ENCODE measurements at regions not wholly inside any gene's neighbourhood (a gene's known extent, or its start where the extent isn't known, plus 50 kb on each side); places are given as distances from the start of the nearest gene placed in this dataset.
"Not testable (repeated sequence)": the region's sequence is repeated elsewhere in the genome, so short reads cannot be mapped to it uniquely, and the experiment has no call there.

- H3K4me1 ChIP-seq (ENCODE audit: control insufficient read depth, insufficient read depth, low read length); H3K9ac ChIP-seq (ENCODE audit: low read length); H3K9me3 ChIP-seq (ENCODE audit: control insufficient read depth, low read length); H3K4me3 ChIP-seq (ENCODE audit: low read length); H3K36me3 ChIP-seq (ENCODE audit: control insufficient read depth, insufficient read depth, low read length); H3K27me3 ChIP-seq (ENCODE audit: control insufficient read depth, insufficient read depth, low read length): not testable (repeated sequence)
These were observed 433.7 kb upstream of the FAM174A start for GRCh38 chr5:100101466-100101865.

- not testable (repeated sequence) for H3K9me3 ChIP-seq (ENCODE audit: control insufficient read depth, low read length); H3K4me3 ChIP-seq (ENCODE audit: low read length); H3K9ac ChIP-seq (ENCODE audit: low read length); H3K27me3 ChIP-seq (ENCODE audit: control insufficient read depth, insufficient read depth, low read length); H3K36me3 ChIP-seq (ENCODE audit: control insufficient read depth, insufficient read depth, low read length); H3K4me1 ChIP-seq (ENCODE audit: control insufficient read depth, insufficient read depth, low read length)
These were observed 438.8 kb upstream of the FAM174A start for GRCh38 chr5:100096328-100096727.

DNA sequence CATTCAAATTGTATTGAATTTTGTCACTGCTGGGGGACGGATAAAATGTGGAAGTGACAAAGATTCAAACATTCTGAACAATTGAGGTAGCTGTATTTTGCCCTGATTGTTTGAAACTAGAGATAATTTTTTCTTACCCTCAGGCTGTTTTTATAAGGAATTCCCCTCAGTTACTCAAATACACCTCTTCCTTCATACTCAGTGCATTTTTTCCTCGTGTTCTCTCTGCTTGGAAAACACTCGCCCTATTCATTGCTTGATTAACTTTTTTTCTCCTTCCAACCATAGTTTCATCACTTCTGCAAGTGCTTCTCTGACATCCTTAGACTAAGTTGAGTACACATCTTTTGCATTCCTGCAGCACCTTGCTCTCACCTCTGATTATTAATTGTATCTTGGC is 454.5 kb upstream of the FAM174A start:
- H3K4me1 ChIP-seq (ENCODE audit: control insufficient read depth, insufficient read depth, low read length); H3K9me3 ChIP-seq (ENCODE audit: control insufficient read depth, low read length); H3K4me3 ChIP-seq (ENCODE audit: low read length); H3K27me3 ChIP-seq (ENCODE audit: control insufficient read depth, insufficient read depth, low read length); H3K36me3 ChIP-seq (ENCODE audit: control insufficient read depth, insufficient read depth, low read length); H3K9ac ChIP-seq (ENCODE audit: low read length): not testable (repeated sequence)

DNA sequence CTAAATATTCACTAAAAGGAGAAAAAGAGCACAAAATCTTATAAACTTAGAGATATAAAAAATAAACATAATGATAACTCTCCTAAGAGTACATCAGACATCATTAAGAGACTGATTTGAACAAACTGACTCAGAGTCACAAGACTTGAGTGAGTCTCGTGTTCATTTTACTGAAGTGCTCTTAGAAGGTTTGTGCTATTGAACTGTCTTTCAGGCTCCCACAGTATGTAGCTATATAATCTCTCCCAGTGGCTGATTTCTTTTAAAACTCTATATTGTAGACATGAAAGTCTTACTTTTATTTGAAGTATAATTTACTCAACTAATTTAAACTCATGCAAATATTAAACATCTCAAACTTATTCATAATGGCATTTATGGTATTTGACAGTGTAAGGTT is 456.0 kb upstream of the FAM174A start:
- H3K4me3 ChIP-seq (ENCODE audit: low read length); H3K36me3 ChIP-seq (ENCODE audit: control insufficient read depth, insufficient read depth, low read length); H3K9ac ChIP-seq (ENCODE audit: low read length); H3K9me3 ChIP-seq (ENCODE audit: control insufficient read depth, low read length); H3K27me3 ChIP-seq (ENCODE audit: control insufficient read depth, insufficient read depth, low read length); H3K4me1 ChIP-seq (ENCODE audit: control insufficient read depth, insufficient read depth, low read length): not testable (repeated sequence)

DNA sequence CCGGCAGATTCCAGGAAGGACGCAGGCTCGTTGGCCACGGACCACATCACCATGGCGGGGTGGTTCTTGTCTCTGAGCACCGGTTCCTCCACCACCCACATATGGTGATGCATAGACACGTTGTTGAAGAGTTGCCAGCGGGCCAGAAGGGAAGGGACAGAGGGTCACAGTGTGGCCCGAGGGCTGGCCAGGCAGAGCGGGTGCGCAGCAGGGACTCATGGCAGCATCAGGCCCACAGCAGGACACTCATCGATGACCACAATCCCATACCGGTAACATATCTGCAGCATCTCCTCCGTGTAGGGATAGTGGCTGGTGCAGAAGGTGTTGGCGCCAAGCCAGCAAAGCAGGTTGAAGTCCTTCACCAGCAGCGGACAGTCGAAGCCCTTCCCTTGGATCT is 469.2 kb upstream of the FAM174A start:
- not testable (repeated sequence) for H3K27me3 ChIP-seq (ENCODE audit: control insufficient read depth, insufficient read depth, low read length); H3K36me3 ChIP-seq (ENCODE audit: control insufficient read depth, insufficient read depth, low read length); H3K4me1 ChIP-seq (ENCODE audit: control insufficient read depth, insufficient read depth, low read length); H3K4me3 ChIP-seq (ENCODE audit: low read length); H3K9me3 ChIP-seq (ENCODE audit: control insufficient read depth, low read length); H3K9ac ChIP-seq (ENCODE audit: low read length)

DNA sequence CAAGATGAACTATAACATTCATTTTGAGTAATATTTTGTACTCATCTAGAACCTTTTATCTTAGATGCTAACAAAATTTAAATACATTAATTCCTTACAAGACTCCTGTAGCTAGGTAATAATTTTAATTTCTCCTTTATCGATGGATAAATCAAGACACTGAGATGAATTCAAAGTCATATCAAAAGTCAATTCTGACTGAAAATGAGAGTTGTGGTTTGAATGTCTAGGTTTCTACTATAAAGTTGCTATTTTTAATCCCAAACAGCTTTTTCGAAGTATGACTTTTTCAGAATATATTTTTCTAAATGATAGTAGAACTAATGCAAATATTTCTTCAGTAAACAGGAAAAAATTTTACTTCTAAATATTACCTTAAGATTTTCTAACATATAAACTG is 491.7 kb upstream of the FAM174A start:
- Histone ChIP-seq H3K9ac (ENCODE audit: low read length) (no peak overlapping the region), H3K36me3 (ENCODE audit: control insufficient read depth, insufficient read depth, low read length) (no peaks in the 10 kb centered on the region), H3K4me1 (ENCODE audit: control insufficient read depth, insufficient read depth, low read length) (no peaks in the 10 kb centered on the region), H3K27me3 (ENCODE audit: control insufficient read depth, insufficient read depth, low read length) (no peaks in the 10 kb centered on the region), H3K4me3 (ENCODE audit: low read length) (no peak overlapping the region), H3K9me3 (ENCODE audit: control insufficient read depth, low read length) (no peaks in the 10 kb centered on the region)

GRCh38 chr5:100026606-100027005 is 508.6 kb upstream of the FAM174A start:
- Histone ChIP-seq H3K4me3 (ENCODE audit: low read length) (no peak overlapping the region), H3K36me3 (ENCODE audit: control insufficient read depth, insufficient read depth, low read length) (no peaks in the 10 kb centered on the region), H3K9ac (ENCODE audit: low read length) (no peak overlapping the region), H3K9me3 (ENCODE audit: control insufficient read depth, low read length) (no peaks in the 10 kb centered on the region), H3K4me1 (ENCODE audit: control insufficient read depth, insufficient read depth, low read length) (no peaks in the 10 kb centered on the region), H3K27me3 (ENCODE audit: control insufficient read depth, insufficient read depth, low read length) (no peaks in the 10 kb centered on the region)

DNA sequence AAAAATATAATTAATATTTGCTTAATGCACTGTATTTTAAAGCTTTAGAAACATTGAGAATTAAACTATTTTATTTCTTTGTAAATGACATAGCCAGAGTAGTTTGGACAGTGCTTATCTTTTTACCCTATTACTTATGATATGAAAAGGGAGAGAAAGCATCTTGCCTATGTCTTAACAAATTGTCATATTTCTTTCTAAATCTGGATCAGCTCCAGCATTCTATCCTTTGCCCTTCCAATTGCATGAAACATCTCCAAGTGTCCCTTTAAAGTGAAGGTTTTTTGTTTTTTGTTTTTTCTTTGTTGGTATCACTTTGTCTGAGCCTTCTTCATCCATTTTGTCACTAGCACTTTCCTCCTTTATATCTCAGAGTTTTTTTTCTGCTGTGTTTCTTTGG is 511.6 kb upstream of the FAM174A start:
- Histone ChIP-seq H3K27me3 (ENCODE audit: control insufficient read depth, insufficient read depth, low read length) (no peaks in the 10 kb centered on the region), H3K4me1 (ENCODE audit: control insufficient read depth, insufficient read depth, low read length) (no peaks in the 10 kb centered on the region), H3K9me3 (ENCODE audit: control insufficient read depth, low read length) (no peaks in the 10 kb centered on the region), H3K9ac (ENCODE audit: low read length) (no peak overlapping the region), H3K36me3 (ENCODE audit: control insufficient read depth, insufficient read depth, low read length) (no peaks in the 10 kb centered on the region), H3K4me3 (ENCODE audit: low read length) (no peak overlapping the region)

- no peaks in the 10 kb centered on the region for H3K4me1 ChIP-seq (ENCODE audit: control insufficient read depth, insufficient read depth, low read length)
- no peaks in the 10 kb centered on the region for H3K36me3 ChIP-seq (ENCODE audit: control insufficient read depth, insufficient read depth, low read length)
- no peak overlapping the region for H3K9ac ChIP-seq (ENCODE audit: low read length)
- H3K4me3 ChIP-seq (ENCODE audit: low read length): no peak overlapping the region
- no peaks in the 10 kb centered on the region for H3K9me3 ChIP-seq (ENCODE audit: control insufficient read depth, low read length)
- no peaks in the 10 kb centered on the region for H3K27me3 ChIP-seq (ENCODE audit: control insufficient read depth, insufficient read depth, low read length)
These were observed 517.5 kb upstream of the FAM174A start for GRCh38 chr5:100017520-100018262.

- not testable (repeated sequence) for H3K36me3 ChIP-seq (ENCODE audit: control insufficient read depth, insufficient read depth, low read length); H3K4me3 ChIP-seq (ENCODE audit: low read length); H3K9ac ChIP-seq (ENCODE audit: low read length); H3K27me3 ChIP-seq (ENCODE audit: control insufficient read depth, insufficient read depth, low read length); H3K4me1 ChIP-seq (ENCODE audit: control insufficient read depth, insufficient read depth, low read length); H3K9me3 ChIP-seq (ENCODE audit: control insufficient read depth, low read length)
These were observed 521.9 kb upstream of the FAM174A start for GRCh38 chr5:100013305-100013704.

- H3K4me3 ChIP-seq (ENCODE audit: low read length); H3K27me3 ChIP-seq (ENCODE audit: control insufficient read depth, insufficient read depth, low read length); H3K4me1 ChIP-seq (ENCODE audit: control insufficient read depth, insufficient read depth, low read length); H3K36me3 ChIP-seq (ENCODE audit: control insufficient read depth, insufficient read depth, low read length); H3K9ac ChIP-seq (ENCODE audit: low read length); H3K9me3 ChIP-seq (ENCODE audit: control insufficient read depth, low read length): not testable (repeated sequence)
These were observed 524.0 kb upstream of the FAM174A start for GRCh38 chr5:100011160-100011559.

GRCh38 chr5:100004969-100005368 is 530.2 kb upstream of the FAM174A start:
- Histone ChIP-seq H3K9ac (ENCODE audit: low read length) (no peak overlapping the region), H3K4me3 (ENCODE audit: low read length) (no peak overlapping the region), H3K4me1 (ENCODE audit: control insufficient read depth, insufficient read depth, low read length) (no peaks in the 10 kb centered on the region), H3K36me3 (ENCODE audit: control insufficient read depth, insufficient read depth, low read length) (no peaks in the 10 kb centered on the region), H3K9me3 (ENCODE audit: control insufficient read depth, low read length) (no peaks in the 10 kb centered on the region), H3K27me3 (ENCODE audit: control insufficient read depth, insufficient read depth, low read length) (no peaks in the 10 kb centered on the region)

DNA sequence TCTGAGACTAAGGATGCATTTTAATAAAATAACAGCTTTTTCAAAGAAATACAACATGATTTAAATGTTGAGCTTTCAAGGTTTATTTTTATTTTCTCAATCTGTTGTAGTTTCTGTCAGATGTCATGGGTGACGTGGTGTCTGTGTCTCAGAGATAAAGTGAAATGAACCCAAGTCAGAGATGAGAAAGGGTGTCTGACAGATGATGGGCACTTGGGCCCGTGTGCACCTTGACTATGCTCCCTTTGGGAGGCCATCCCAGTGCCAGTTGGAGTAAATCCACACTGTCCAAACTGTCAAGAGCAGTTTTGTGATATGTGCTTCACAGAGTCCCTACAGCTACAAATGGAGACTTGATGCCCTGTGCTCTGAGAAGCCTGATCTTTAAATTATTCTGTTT is 536.9 kb upstream of the FAM174A start:
- Histone ChIP-seq H3K9ac (ENCODE audit: low read length) (no peak overlapping the region), H3K4me1 (ENCODE audit: control insufficient read depth, insufficient read depth, low read length) (no peaks in the 10 kb centered on the region), H3K27me3 (ENCODE audit: control insufficient read depth, insufficient read depth, low read length) (no peaks in the 10 kb centered on the region), H3K9me3 (ENCODE audit: control insufficient read depth, low read length) (no peaks in the 10 kb centered on the region), H3K4me3 (ENCODE audit: low read length) (no peak overlapping the region), H3K36me3 (ENCODE audit: control insufficient read depth, insufficient read depth, low read length) (no peaks in the 10 kb centered on the region)

Data from mucosa of stomach (tissue), 1 donor.